GM21717 (cell line): ENCODE measurements at regions not wholly inside any gene's neighbourhood (a gene's known extent, or its start where the extent isn't known, plus 50 kb on each side); places are given as distances from the start of the nearest gene placed in this dataset.
"Not testable (repeated sequence)": the region's sequence is repeated elsewhere in the genome, so short reads cannot be mapped to it uniquely, and the experiment has no call there.

Experiments
- ATAC-seq: cut with Tn5 transposase; IDR thresholded peaks from one replicate; pipeline ENCODE4 v1.9.1; 2021; ENCODE audit warnings: mild to moderate bottlenecking, moderate library complexity; ENCODE audit not compliant: unreplicated experiment

GRCh38 chr11:97905101-97905500, 1115.6 kb upstream of the CNTN5 start:
- no peak for ATAC-seq

- ATAC-seq: no peak
Observed at GRCh38 chr11:97905671-97906070, 1115.1 kb upstream of the CNTN5 start.

DNA sequence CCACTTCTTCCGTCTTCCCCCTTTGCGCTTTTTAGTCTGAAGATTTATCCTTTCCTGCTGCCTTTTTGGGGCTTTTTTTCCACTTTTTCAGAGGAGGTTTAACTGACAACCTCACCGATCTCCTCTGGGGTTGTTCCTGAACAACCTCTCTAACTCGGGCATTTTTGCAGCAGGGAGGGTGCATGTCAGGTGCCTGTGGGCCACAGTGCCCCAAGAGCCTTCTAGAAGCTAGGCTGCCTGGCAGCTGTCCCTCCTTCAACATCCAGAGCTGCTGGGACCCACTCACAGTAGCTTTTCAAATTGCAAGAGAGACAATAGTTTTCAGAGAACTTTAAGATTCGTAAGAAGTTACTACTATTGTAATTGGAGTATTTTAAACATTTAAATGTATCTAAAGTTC, 1112.4 kb upstream of the CNTN5 start:
- ATAC-seq: no peak

- no peak for ATAC-seq
Observed at GRCh38 chr11:97909614-97910399, 1110.9 kb upstream of the CNTN5 start.

- ATAC-seq: no peak
Observed at GRCh38 chr11:97912629-97913028, 1108.1 kb upstream of the CNTN5 start.

DNA sequence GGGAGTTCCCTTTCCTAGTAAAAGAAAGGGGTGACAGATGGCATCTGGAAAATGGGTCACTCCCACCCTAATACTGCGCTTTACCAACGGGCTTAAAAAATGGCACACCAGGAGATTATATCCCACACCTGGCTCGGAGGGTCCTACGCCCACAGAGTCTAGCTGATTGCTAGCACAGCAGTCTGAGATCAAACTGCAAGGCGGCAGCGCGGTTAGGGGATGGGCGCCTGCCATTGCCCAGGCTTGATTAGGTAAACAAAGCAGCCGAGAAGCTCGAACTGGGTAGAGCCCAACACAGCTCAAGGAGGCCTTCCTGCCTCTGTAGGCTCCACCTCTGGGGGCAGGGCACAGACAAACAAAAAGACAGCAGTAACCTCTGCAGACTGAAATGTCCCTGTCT, 1097.8 kb upstream of the CNTN5 start:
- ATAC-seq: not testable (repeated sequence)

DNA sequence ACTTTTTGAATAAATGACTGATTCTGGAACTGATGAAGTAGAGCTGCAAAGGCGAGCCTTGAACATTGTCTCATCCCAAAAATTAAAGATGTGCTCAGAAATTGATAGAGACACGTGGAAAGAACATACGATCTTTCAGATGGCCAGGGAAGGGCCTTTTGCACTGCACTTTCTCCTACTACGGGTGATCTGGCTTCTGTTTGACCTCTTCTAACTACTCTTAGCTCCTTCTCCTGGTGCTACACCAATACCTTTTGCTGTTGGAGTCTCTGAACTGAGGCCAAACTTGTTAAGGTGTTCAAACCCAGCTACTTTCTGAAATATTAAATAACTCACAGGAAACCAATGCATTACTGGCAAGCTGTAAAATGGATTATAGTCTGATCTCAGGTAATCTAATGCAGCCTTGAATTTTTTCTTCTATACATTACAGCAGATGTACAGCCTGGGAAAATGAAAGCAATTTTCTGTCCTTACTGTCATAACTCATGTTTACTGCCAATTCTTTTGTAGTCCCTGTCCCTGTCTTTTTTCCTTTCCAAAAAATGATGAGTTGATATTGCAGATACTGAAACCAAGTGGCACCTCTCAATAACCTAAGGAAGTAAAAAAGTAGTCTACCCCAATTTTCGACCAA, 1086.1 kb upstream of the CNTN5 start:
- no peak for ATAC-seq

DNA sequence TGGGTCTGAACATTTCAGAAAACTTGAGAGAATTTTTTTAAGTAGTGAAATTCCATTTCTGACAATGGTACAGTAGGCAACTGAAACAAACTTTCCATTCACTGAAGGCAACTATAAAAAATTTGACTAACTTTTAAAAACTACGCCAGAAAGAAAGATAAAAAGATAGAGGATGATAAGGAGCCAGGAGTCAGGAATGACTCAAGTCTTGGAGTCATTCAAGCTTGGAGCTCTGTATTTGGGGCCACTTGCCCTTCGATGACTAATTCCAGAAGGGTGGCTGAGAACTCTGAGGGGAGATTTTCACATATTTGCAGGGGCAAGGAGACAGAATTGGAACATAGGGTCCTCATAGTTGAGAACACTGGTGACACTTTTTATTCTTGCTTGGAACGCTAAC, 1083.2 kb upstream of the CNTN5 start:
- no peak for ATAC-seq

GRCh38 chr11:97938789-97939188, 1082.0 kb upstream of the CNTN5 start:
- ATAC-seq: no peak

- no peak for ATAC-seq
Observed at GRCh38 chr11:97943493-97943892, 1077.3 kb upstream of the CNTN5 start.

DNA sequence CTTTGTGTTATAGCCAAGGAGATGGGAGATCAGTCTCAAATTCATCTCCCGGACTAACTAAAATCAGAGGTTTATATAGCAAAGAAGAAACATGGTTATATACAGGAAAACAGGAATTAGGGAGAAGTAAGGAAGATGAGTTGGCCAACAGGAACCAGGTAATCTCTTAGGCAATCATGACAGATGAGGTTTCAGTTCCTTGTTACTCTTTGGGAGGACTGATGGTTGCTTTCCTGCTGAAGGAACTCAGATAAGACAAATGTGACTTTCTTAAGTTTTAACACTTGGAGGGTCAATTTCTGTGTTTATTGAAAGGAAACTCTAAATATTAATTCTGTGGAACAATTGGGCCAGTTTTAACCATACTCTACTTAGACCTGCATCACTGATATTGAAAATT, 1072.0 kb upstream of the CNTN5 start:
- no peak for ATAC-seq

DNA sequence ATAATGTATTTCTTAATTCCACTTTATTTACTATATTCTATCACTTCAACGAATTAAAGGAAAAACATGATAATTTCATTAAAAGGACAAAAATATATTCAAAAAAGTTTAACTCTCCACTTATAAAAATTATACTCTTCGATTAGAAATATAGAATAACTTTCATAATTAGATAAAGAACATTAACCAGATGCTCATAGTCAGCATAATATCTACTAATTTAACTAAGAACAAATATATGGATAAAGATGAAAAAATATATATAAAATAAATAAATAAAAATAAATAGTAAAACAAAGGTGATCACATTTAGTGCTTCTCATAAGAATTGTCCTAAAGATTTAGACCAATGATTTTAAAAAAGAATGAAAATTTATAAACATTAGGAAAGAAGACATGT, 1065.2 kb upstream of the CNTN5 start:
- ATAC-seq: no peak

DNA sequence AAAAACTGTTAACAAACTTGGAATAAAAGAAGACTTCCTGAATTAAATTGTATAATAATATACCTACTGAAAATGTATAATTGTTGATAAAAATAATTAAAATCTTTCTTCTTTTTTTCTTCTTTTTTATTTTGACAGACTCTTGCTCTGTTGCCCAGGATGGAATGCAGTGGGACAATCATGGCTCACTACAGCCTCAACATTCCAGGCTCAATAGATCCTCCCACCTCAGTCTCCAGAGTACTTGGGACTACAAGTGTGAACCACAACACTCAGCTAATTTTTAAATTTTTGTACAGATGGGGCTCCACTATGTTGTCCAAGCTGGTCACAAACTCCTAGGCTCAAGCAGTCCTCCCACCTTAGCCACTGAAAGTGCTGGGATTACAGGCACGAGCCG, 1063.8 kb upstream of the CNTN5 start:
- ATAC-seq: no peak

DNA sequence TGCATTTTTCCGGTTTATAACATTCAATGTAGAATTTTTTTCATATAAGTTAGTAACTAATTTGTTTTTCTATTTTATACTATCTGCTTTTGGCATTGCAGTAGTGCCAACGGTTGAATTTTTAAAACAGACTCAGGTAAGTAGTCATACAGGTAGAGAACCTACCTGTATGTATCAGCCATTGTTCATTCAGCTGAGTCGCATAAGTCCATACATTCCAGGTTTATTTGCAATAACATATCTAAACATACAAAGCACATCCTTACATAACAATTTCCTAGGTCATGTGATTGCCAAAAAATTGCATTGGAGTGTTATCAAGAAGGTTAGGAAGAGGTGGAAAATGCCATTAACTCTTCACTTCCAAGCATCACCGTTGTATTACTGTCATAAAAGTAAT, 1059.3 kb upstream of the CNTN5 start:
- ATAC-seq: no peak

GRCh38 chr11:97962758-97963157, 1058.0 kb upstream of the CNTN5 start:
- no peak for ATAC-seq

GRCh38 chr11:97963528-97964331, 1057.0 kb upstream of the CNTN5 start:
- no peak for ATAC-seq

GRCh38 chr11:97964332-97965004, 1056.3 kb upstream of the CNTN5 start:
- ATAC-seq: no peak

- ATAC-seq: no peak
Observed at GRCh38 chr11:97965849-97966646, 1054.7 kb upstream of the CNTN5 start.

DNA sequence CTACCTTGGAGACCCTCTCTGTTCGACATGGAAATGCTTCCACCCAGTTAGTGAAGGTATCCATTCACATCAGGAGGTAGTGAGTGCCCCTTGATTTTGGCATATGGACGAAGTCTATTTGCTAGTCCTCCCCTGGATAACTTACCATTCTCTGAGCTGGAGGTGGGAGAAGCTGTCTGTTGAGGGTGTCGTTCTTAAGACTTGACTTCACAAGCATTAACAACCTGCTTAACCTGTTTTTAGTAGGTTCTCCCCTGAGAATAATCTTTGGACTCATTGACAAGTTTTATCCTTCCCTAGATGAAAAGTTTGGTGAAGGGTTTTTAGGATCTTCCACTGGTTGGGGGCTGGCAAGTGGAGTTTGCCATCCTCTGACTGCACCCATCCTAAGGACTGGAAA, 1053.8 kb upstream of the CNTN5 start:
- ATAC-seq: no peak

- ATAC-seq: no peak
Observed at GRCh38 chr11:97968071-97968470, 1052.7 kb upstream of the CNTN5 start.
